H9 (cell line): ENCODE measurements at regions not wholly inside any gene's neighbourhood (a gene's known extent, or its start where the extent isn't known, plus 50 kb on each side); places are given as distances from the start of the nearest gene placed in this dataset.

Source experiments
- DNase-seq: peaks from one replicate; pipeline ENCODE4 v3.0.0-alpha.2; 2017
- H2AFZ ChIP-seq: one replicate; pipeline ENCODE4 v1.6.1; 2013; ENCODE audit warnings: mild to moderate bottlenecking, low read length, control low read depth, moderate library complexity
- H2AK5ac ChIP-seq: 2 replicates; pipeline ENCODE4 v1.6.1; 2013; ENCODE audit warnings: low read length, control low read depth, mixed read lengths; ENCODE audit not compliant: insufficient read length
- H2BK120ac ChIP-seq: one replicate; pipeline ENCODE4 v1.6.1; 2013; ENCODE audit warnings: low read depth, mild to moderate bottlenecking, low read length, control low read depth, inconsistent platforms; ENCODE audit not compliant: poor library complexity, severe bottlenecking
- H2BK12ac ChIP-seq: 2 replicates; pipeline ENCODE4 v1.6.1; 2013; ENCODE audit warnings: low read length, control low read depth, mixed read lengths, low read depth; ENCODE audit not compliant: insufficient read length
- H2BK15ac ChIP-seq: 2 replicates; pipeline ENCODE4 v1.6.1; 2013; ENCODE audit warnings: low read depth, low read length, control low read depth
- H2BK20ac ChIP-seq: one replicate; pipeline ENCODE4 v1.6.1; 2013; ENCODE audit warnings: low read depth, mild to moderate bottlenecking, low read length, control low read depth, inconsistent platforms; ENCODE audit not compliant: poor library complexity, severe bottlenecking
- H2BK5ac ChIP-seq: 2 replicates; pipeline ENCODE4 v1.6.1; 2013; ENCODE audit warnings: low read length, control low read depth, mixed read lengths; ENCODE audit not compliant: insufficient read length
- H3K14ac ChIP-seq: 2 replicates; pipeline ENCODE4 v1.6.1; 2013; ENCODE audit warnings: low read length, control low read depth; ENCODE audit not compliant: insufficient read depth
- H3K18ac ChIP-seq: 2 replicates; pipeline ENCODE4 v1.6.1; 2013; ENCODE audit warnings: low read depth, mild to moderate bottlenecking, mixed read lengths, low read length, control low read depth; ENCODE audit not compliant: insufficient read length
- H3K23ac ChIP-seq: 2 replicates; pipeline ENCODE4 v1.6.1; 2013; ENCODE audit warnings: low read length, control low read depth, mixed read lengths, low read depth; ENCODE audit not compliant: insufficient read length
- H3K23me2 ChIP-seq: 2 replicates; pipeline ENCODE4 v1.6.1; 2013; ENCODE audit warnings: low read depth, mild to moderate bottlenecking, mixed read lengths, low read length, control low read depth; ENCODE audit not compliant: insufficient read length, poor library complexity, severe bottlenecking
- H3K27ac ChIP-seq: 2 replicates; pipeline ENCODE4 v1.5.1; 2013; ENCODE audit warnings: low read length, control low read depth, mixed read lengths, low read depth; ENCODE audit not compliant: insufficient read length
- H3K27me3 ChIP-seq: 2 replicates; pipeline ENCODE4 v1.6.1; 2013; ENCODE audit warnings: low read length, control low read depth, inconsistent platforms; ENCODE audit not compliant: insufficient read depth
- H3K4ac ChIP-seq: 2 replicates; pipeline ENCODE4 v1.6.1; 2013; ENCODE audit warnings: low read depth, mild to moderate bottlenecking, control low read depth, inconsistent platforms, low read length, moderate library complexity
- H3K4me1 ChIP-seq: 2 replicates; pipeline ENCODE4 v1.6.1; 2013; ENCODE audit warnings: low read length, control low read depth, inconsistent platforms; ENCODE audit not compliant: insufficient read depth
- H3K4me2 ChIP-seq: 2 replicates; pipeline ENCODE4 v1.6.1; 2013; ENCODE audit warnings: low read length, control low read depth, mixed read lengths; ENCODE audit not compliant: insufficient read length, insufficient read depth
- H3K56ac ChIP-seq: 2 replicates; pipeline ENCODE4 v1.6.1; 2013; ENCODE audit warnings: low read depth, mild to moderate bottlenecking, mixed read lengths, low read length, control low read depth; ENCODE audit not compliant: insufficient read length
- H3K79me1 ChIP-seq: 2 replicates; pipeline ENCODE4 v1.6.1; 2013; ENCODE audit warnings: low read depth, mild to moderate bottlenecking, moderate library complexity, low read length, control low read depth, inconsistent platforms; ENCODE audit not compliant: insufficient read depth, poor library complexity, severe bottlenecking
- H3K79me2 ChIP-seq: 2 replicates; pipeline ENCODE4 v1.6.1; 2013; ENCODE audit warnings: low read length, control low read depth, inconsistent platforms; ENCODE audit not compliant: insufficient read depth
- H3K9ac ChIP-seq: 2 replicates; pipeline ENCODE4 v1.6.1; 2013; ENCODE audit warnings: low read length, control low read depth, mixed read lengths; ENCODE audit not compliant: insufficient read length; ENCODE audit errors: extremely low read depth
- H3K9me3 ChIP-seq: one replicate; pipeline ENCODE4 v1.6.1; 2013; ENCODE audit warnings: low read depth, low read length, inconsistent platforms; ENCODE audit not compliant: control insufficient read depth
- H3T11ph ChIP-seq: one replicate; pipeline ENCODE4 v1.6.1; 2013; ENCODE audit warnings: mild to moderate bottlenecking, low read length, control low read depth, inconsistent platforms
- H4K20me1 ChIP-seq: one replicate; pipeline ENCODE4 v1.6.1; 2013; ENCODE audit not compliant: control insufficient read depth, insufficient read length, insufficient read depth
- H4K5ac ChIP-seq: 2 replicates; pipeline ENCODE4 v1.6.1; 2013; ENCODE audit warnings: low read depth, mild to moderate bottlenecking, mixed read lengths, low read length, control low read depth; ENCODE audit not compliant: insufficient read length
- H4K8ac ChIP-seq: replicated peaks from 2 replicates; pipeline ENCODE4 v1.6.1; 2013; ENCODE audit warnings: low read length, control low read depth, mixed read lengths, low read depth; ENCODE audit not compliant: insufficient read length
- H4K91ac ChIP-seq: 2 replicates; pipeline ENCODE4 v1.6.1; 2013; ENCODE audit warnings: low read depth, mild to moderate bottlenecking, moderate library complexity, mixed read lengths, low read length, control low read depth; ENCODE audit not compliant: insufficient read length
- H3K27ac Mint-ChIP-seq, 3 experiments: 2 replicates in 2 of 3; 3 replicates in 1 of 3; pipeline ENCODE4 v1.8.0; 2020 to 2021; ENCODE audit warnings: mixed read lengths in 3 of 3, mild to moderate bottlenecking in 1 of 3, moderate library complexity in 1 of 3
- H3K27me3 Mint-ChIP-seq: 2 replicates; pipeline ENCODE4 v1.8.0; 2021; ENCODE audit warnings: low read depth, mild to moderate bottlenecking, moderate library complexity, mixed read lengths
- H3K36me3 Mint-ChIP-seq, 3 experiments: 2 replicates in 2 of 3; 3 replicates in 1 of 3; pipeline ENCODE4 v1.8.0; 2020 to 2021; ENCODE audit warnings: low read depth in 3 of 3, mixed read lengths in 3 of 3; ENCODE audit not compliant: insufficient read depth in 1 of 3
- H3K4me1 Mint-ChIP-seq, 2 experiments: 2 replicates each; pipeline ENCODE4 v1.8.0; 2020; ENCODE audit warnings: mixed read lengths in 2 of 2
- H3K4me3 Mint-ChIP-seq, 2 experiments: 2 replicates in 1 of 2; 3 replicates in 1 of 2; pipeline ENCODE4 v1.8.0; 2020 to 2021; ENCODE audit warnings: mild to moderate bottlenecking in 2 of 2, mixed read lengths in 2 of 2, moderate library complexity in 1 of 2
- H3K9me3 Mint-ChIP-seq, 2 experiments: 2 replicates in 1 of 2; 3 replicates in 1 of 2; pipeline ENCODE4 v1.8.0; 2020; ENCODE audit warnings: mild to moderate bottlenecking in 2 of 2, mixed read lengths in 2 of 2, moderate library complexity in 1 of 2
- CTCF ChIP-seq: fragments of 200-600 bp; sonication (generic); conservative IDR thresholded peaks from 3 replicates; pipeline ENCODE4 v1.8.0; 2021; ENCODE audit warnings: antibody characterized with exemption, mild to moderate bottlenecking
- WGBS: extraction: QIAGEN DNeasy Blood & Tissue Kit; methylation state at CpG from one replicate; pipeline ENCODE4 v1.1.7; 2013; ENCODE audit warnings: missing lambda C conversion rate, low lambda C conversion rate, mixed read lengths; ENCODE audit not compliant: insufficient read length; ENCODE audit errors: extremely low coverage; 5-methylcytosine and 5-hydroxymethylcytosine counted together

- H3K27me3 Mint-ChIP-seq, result no peaks in the 10 kb centered on the region
- no peak overlapping the region for H4K8ac ChIP-seq
- no peak overlapping the region for H2AFZ ChIP-seq
- H3K18ac ChIP-seq, result no peak overlapping the region
- H3K4me1 ChIP-seq, result no peaks in the 10 kb centered on the region
- H4K5ac ChIP-seq, result no peak overlapping the region
- H3K14ac ChIP-seq, result no peak overlapping the region
- H2BK120ac ChIP-seq, result no peak overlapping the region
- no peak overlapping the region for H3T11ph ChIP-seq
- no peaks in the 10 kb centered on the region for H3K79me2 ChIP-seq
- no peak for DNase-seq
- H3K79me1 ChIP-seq, result no peaks in the 10 kb centered on the region
- H3K9me3 ChIP-seq, result no peaks in the 10 kb centered on the region
- H3K23me2 ChIP-seq, result no peaks in the 10 kb centered on the region
- H3K36me3 Mint-ChIP-seq, result peaks cover 6 to 24% (median 12%) of the 10 kb centered on the region in 3 experiments; a peak in 6 of 7 replicates
- H3K9ac ChIP-seq, result no peak overlapping the region
- H3K4me3 Mint-ChIP-seq, result no peak overlapping the region
- no peak overlapping the region for H2BK20ac ChIP-seq
- no peak overlapping the region for H3K27ac ChIP-seq
- H3K27me3 ChIP-seq, result no peaks in the 10 kb centered on the region
- no peak overlapping the region for H2AK5ac ChIP-seq
- H3K27ac Mint-ChIP-seq, result no peak overlapping the region
- TF ChIP-seq CTCF, result peak; percentile 62
- peaks cover 22 to 28% of the 10 kb centered on the region in 2 experiments for H3K9me3 Mint-ChIP-seq
- no peak overlapping the region for H3K56ac ChIP-seq
- H2BK15ac ChIP-seq, result no peak overlapping the region
- WGBS, result no CpG with 5 or more reads among the region's 1 CpG
- no peaks in the 10 kb centered on the region for H4K20me1 ChIP-seq
- H3K4ac ChIP-seq, result no peak overlapping the region
- H3K4me2 ChIP-seq, result no peak overlapping the region
- H3K23ac ChIP-seq, result no peak overlapping the region
- no peak overlapping the region for H2BK5ac ChIP-seq
- H3K4me1 Mint-ChIP-seq, result no peaks in the 10 kb centered on the region
- no peak overlapping the region for H2BK12ac ChIP-seq
- H4K91ac ChIP-seq, result no peak overlapping the region
Observed at GRCh38 chr3:84772841-84773240, 185.9 kb upstream of the CADM2 start.
